ENCODE measurements at regions not wholly inside any gene's neighbourhood (a gene's known extent, or its start where the extent isn't known, plus 50 kb on each side); places are given as distances from the start of the nearest gene placed in this dataset.

DNA sequence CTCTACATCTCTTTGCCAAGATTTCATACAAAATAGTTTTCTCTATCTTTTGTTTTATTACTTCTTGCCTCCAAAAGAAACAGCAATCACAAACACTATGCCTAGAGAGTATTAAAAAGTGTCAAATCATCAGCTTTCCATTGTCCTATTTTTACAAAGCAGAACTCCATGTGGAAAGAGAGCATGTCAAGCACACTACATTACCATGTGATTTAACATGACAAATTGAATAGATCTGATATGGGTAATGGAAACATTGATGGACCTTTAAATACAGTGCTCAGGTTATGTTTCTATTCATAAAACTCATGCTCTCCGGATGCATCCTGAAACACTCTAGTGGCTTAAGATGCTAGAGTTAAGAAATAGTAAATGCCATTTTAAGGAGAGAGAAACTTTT lies 791.4 kb upstream of the CTNND2 start:
- no peaks in the 10 kb centered on the region for H3K4me1 ChIP-seq (ENCODE audit: control extremely low read depth in 1 of 4, control insufficient read depth in 4 of 4, insufficient read depth in 4 of 4, low read length in 3 of 4)
- no peak overlapping the region for H3K27ac ChIP-seq (ENCODE audit: insufficient read depth in 1 of 2, low read depth in 1 of 2, low read length in 2 of 2, poor library complexity in 1 of 2, severe bottlenecking in 2 of 2)
- CTCF ChIA-PET, result no interaction called here
- no peaks in the 10 kb centered on the region for H3K9me3 ChIP-seq (ENCODE audit: control extremely low read depth in 1 of 5, control insufficient read depth in 4 of 5, insufficient read depth in 2 of 5, low read depth in 1 of 5, low read length in 4 of 5)
- POLR2A ChIA-PET, result no interaction called here
- H3K36me3 ChIP-seq (ENCODE audit: control insufficient read depth in 4 of 4, insufficient read depth in 4 of 4, low read length in 3 of 4), result no peaks in the 10 kb centered on the region
- no peak overlapping the region for H3K4me3 ChIP-seq (ENCODE audit: control insufficient read depth in 1 of 7, extremely low read depth in 1 of 7, insufficient read depth in 4 of 7, low read depth in 2 of 7, low read length in 6 of 7)
- no peak for DNase-seq
- 100% methylated on average over 1 of the region's 1 CpG for WGBS (ENCODE audit: insufficient coverage)
- no peaks in the 10 kb centered on the region for H3K27me3 ChIP-seq (replicated peaks in 2 of 5; ENCODE audit: control insufficient read depth in 4 of 5, insufficient read depth in 5 of 5, low read length in 4 of 5)

DNA sequence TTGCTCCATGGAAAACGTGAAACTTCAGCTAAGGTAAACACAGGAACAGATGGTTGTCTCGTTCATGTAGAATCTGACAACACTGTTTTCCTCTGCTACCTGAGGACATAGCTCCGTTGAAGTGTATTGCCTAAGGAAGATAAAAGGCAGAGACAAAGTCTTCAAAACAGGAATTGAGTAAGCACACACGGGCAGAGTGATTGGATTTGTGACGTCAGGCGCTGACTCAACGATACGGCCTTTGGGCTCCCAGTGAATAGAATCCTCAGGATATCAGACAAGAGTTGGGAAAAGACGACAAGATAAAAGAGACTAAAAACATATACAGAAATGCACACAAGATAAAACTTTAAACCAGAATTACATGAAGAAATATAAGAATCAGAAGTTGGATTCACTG lies 787.1 kb upstream of the CTNND2 start:
- DNase-seq, result no peak
- H3K27ac ChIP-seq (ENCODE audit: insufficient read depth in 1 of 2, low read depth in 1 of 2, low read length in 2 of 2, poor library complexity in 1 of 2, severe bottlenecking in 2 of 2), result no peak overlapping the region
- H3K4me1 ChIP-seq (ENCODE audit: control extremely low read depth in 1 of 4, control insufficient read depth in 4 of 4, insufficient read depth in 4 of 4, low read length in 3 of 4), result no peaks in the 10 kb centered on the region
- 74% methylated on average over 8 of the region's 9 CpGs for WGBS (ENCODE audit: insufficient coverage)
- CTCF ChIA-PET, result no interaction called here
- H3K4me3 ChIP-seq (ENCODE audit: control insufficient read depth in 1 of 7, extremely low read depth in 1 of 7, insufficient read depth in 4 of 7, low read depth in 2 of 7, low read length in 6 of 7), result no peak overlapping the region
- no peaks in the 10 kb centered on the region for H3K36me3 ChIP-seq (ENCODE audit: control insufficient read depth in 4 of 4, insufficient read depth in 4 of 4, low read length in 3 of 4)
- no peaks in the 10 kb centered on the region for H3K27me3 ChIP-seq (replicated peaks in 2 of 5; ENCODE audit: control insufficient read depth in 4 of 5, insufficient read depth in 5 of 5, low read length in 4 of 5)
- no peaks in the 10 kb centered on the region for H3K9me3 ChIP-seq (ENCODE audit: control extremely low read depth in 1 of 5, control insufficient read depth in 4 of 5, insufficient read depth in 2 of 5, low read depth in 1 of 5, low read length in 4 of 5)
- POLR2A ChIA-PET, result no interaction called here

DNA sequence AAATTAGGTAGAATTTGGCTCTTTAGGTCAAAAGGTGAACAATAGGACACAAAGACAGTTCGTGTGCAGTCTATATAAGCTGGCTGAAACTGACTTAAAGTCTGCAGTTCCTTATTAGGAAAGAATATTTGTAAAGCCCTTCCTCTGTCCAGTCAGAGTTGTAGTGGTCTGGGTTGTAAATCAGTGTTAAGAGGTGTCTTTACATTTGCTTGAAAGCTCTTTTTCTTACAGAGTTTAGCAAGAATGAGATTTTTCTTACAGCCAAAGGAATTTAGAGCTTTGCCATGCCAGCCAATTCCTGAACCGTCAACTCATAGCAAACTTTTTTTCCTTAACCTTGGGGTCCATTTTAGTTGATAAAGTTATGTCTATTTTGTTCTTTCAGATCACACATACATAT lies 786.1 kb upstream of the CTNND2 start:
- WGBS (ENCODE audit: insufficient coverage), result 100% methylated on average over 1 of the region's 2 CpGs
- ChIA-PET POLR2A (no interaction called here), CTCF (no interaction called here)

DNA sequence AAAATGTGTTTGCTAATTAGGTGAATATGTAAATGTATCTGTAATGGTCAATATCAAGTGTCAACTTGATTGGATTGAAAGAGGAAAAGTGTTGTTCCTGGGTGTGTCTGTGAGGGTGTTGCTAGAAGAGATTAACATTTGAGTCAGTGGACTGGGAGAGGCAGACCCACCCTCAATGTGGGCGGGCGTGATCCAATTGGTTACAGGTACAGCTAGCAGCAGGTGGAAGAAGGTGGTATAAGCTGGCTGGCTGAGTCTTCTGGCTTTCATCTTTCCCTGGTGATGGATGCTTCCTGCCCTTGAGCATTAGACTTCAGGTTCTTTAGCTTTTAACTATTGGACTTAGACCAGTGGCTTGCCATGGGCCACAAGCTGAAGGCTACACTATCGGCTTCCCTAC lies 779.0 kb upstream of the CTNND2 start:
- DNase-seq, result no peak
- Histone ChIP-seq H3K27ac (ENCODE audit: insufficient read depth in 1 of 2, low read depth in 1 of 2, low read length in 2 of 2, poor library complexity in 1 of 2, severe bottlenecking in 2 of 2) (no peak overlapping the region), H3K9me3 (ENCODE audit: control extremely low read depth in 1 of 5, control insufficient read depth in 4 of 5, insufficient read depth in 2 of 5, low read depth in 1 of 5, low read length in 4 of 5) (no peaks in the 10 kb centered on the region), H3K4me3 (ENCODE audit: control insufficient read depth in 1 of 7, extremely low read depth in 1 of 7, insufficient read depth in 4 of 7, low read depth in 2 of 7, low read length in 6 of 7) (no peak overlapping the region), H3K4me1 (ENCODE audit: control extremely low read depth in 1 of 4, control insufficient read depth in 4 of 4, insufficient read depth in 4 of 4, low read length in 3 of 4) (no peaks in the 10 kb centered on the region), H3K27me3 (replicated peaks in 2 of 5; ENCODE audit: control insufficient read depth in 4 of 5, insufficient read depth in 5 of 5, low read length in 4 of 5) (no peaks in the 10 kb centered on the region), H3K36me3 (ENCODE audit: control insufficient read depth in 4 of 4, insufficient read depth in 4 of 4, low read length in 3 of 4) (no peaks in the 10 kb centered on the region)
- ChIA-PET CTCF (interaction anchor here (1.1 kb wide), 1 partner anchor 796 kb away, joined by 3 read pairs; no protein-coding TSS in a partner anchor), POLR2A (interaction anchor here (0.9 kb wide), 1 partner anchor 564 kb away, joined by 3 read pairs; no protein-coding TSS in a partner anchor)
- WGBS (ENCODE audit: insufficient coverage), result 89% methylated on average over 2 of the region's 3 CpGs

More for the DNA sequence above, 786.1 kb upstream of the CTNND2 start:
- no peak overlapping the region for H3K27ac ChIP-seq (ENCODE audit: insufficient read depth in 1 of 2, low read depth in 1 of 2, low read length in 2 of 2, poor library complexity in 1 of 2, severe bottlenecking in 2 of 2)
- DNase-seq, result no peak
- H3K4me3 ChIP-seq (ENCODE audit: control insufficient read depth in 1 of 7, extremely low read depth in 1 of 7, insufficient read depth in 4 of 7, low read depth in 2 of 7, low read length in 6 of 7), result no peak overlapping the region
- no peaks in the 10 kb centered on the region for H3K4me1 ChIP-seq (ENCODE audit: control extremely low read depth in 1 of 4, control insufficient read depth in 4 of 4, insufficient read depth in 4 of 4, low read length in 3 of 4)
- H3K9me3 ChIP-seq (ENCODE audit: control extremely low read depth in 1 of 5, control insufficient read depth in 4 of 5, insufficient read depth in 2 of 5, low read depth in 1 of 5, low read length in 4 of 5), result no peaks in the 10 kb centered on the region
- H3K36me3 ChIP-seq (ENCODE audit: control insufficient read depth in 4 of 4, insufficient read depth in 4 of 4, low read length in 3 of 4), result no peaks in the 10 kb centered on the region
- H3K27me3 ChIP-seq (replicated peaks in 2 of 5; ENCODE audit: control insufficient read depth in 4 of 5, insufficient read depth in 5 of 5, low read length in 4 of 5), result no peaks in the 10 kb centered on the region

DNA sequence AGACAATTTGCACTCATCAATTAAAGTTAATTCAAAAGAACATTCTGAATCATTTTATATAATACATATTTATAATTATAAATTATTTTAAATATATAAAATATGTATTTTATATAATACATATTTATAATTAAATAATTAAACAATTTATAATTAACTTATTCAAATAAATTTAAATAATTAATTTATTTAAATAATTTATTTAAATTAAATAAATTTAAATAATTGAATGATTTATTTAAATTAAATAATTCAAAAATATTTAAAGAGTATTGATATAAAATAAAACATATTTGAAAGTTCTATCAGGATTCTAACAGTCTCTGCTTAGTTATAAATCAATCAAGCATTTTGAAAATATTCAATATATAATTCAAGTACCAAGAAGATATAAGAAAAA lies 775.5 kb upstream of the CTNND2 start:
- H3K36me3 ChIP-seq (ENCODE audit: control insufficient read depth in 4 of 4, insufficient read depth in 4 of 4, low read length in 3 of 4), result no peaks in the 10 kb centered on the region
- H3K27ac ChIP-seq (ENCODE audit: insufficient read depth in 1 of 2, low read depth in 1 of 2, low read length in 2 of 2, poor library complexity in 1 of 2, severe bottlenecking in 2 of 2), result no peak overlapping the region
- ChIA-PET CTCF (no interaction called here), POLR2A (no interaction called here)
- no peak overlapping the region for H3K4me3 ChIP-seq (ENCODE audit: control insufficient read depth in 1 of 7, extremely low read depth in 1 of 7, insufficient read depth in 4 of 7, low read depth in 2 of 7, low read length in 6 of 7)
- DNase-seq, result no peak
- H3K9me3 ChIP-seq (ENCODE audit: control extremely low read depth in 1 of 5, control insufficient read depth in 4 of 5, insufficient read depth in 2 of 5, low read depth in 1 of 5, low read length in 4 of 5), result peaks cover 0 to 3% (median 0%) of the 10 kb centered on the region in 5 experiments
- no peaks in the 10 kb centered on the region for H3K4me1 ChIP-seq (ENCODE audit: control extremely low read depth in 1 of 4, control insufficient read depth in 4 of 4, insufficient read depth in 4 of 4, low read length in 3 of 4)
- no peaks in the 10 kb centered on the region for H3K27me3 ChIP-seq (replicated peaks in 2 of 5; ENCODE audit: control insufficient read depth in 4 of 5, insufficient read depth in 5 of 5, low read length in 4 of 5)

DNA sequence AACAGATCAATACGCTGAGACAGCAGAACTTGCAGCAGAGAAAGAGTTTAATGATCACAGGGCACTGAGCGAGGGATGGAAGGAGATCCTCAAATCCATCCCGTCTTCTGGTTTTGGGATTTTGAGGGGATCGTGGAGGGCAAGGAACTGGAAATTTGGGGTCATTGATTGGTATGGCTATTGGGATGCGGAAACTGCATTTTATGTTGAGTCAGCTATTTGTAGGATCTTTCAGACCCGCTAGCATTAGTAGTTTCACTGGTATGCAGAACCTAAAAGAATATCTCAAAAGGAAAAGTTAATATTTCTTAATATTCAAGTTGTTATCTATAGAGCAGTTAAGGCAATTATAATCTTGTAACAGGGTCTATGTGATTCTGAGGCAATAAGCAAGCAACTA lies 771.7 kb upstream of the CTNND2 start:
- Histone ChIP-seq H3K36me3 (ENCODE audit: control insufficient read depth in 4 of 4, insufficient read depth in 4 of 4, low read length in 3 of 4) (no peaks in the 10 kb centered on the region), H3K27ac (ENCODE audit: insufficient read depth in 1 of 2, low read depth in 1 of 2, low read length in 2 of 2, poor library complexity in 1 of 2, severe bottlenecking in 2 of 2) (no peak overlapping the region), H3K4me1 (ENCODE audit: control extremely low read depth in 1 of 4, control insufficient read depth in 4 of 4, insufficient read depth in 4 of 4, low read length in 3 of 4) (no peaks in the 10 kb centered on the region), H3K9me3 (ENCODE audit: control extremely low read depth in 1 of 5, control insufficient read depth in 4 of 5, insufficient read depth in 2 of 5, low read depth in 1 of 5, low read length in 4 of 5) (peaks cover 0 to 3% (median 0%) of the 10 kb centered on the region in 5 experiments), H3K4me3 (ENCODE audit: control insufficient read depth in 1 of 7, extremely low read depth in 1 of 7, insufficient read depth in 4 of 7, low read depth in 2 of 7, low read length in 6 of 7) (no peak overlapping the region), H3K27me3 (replicated peaks in 2 of 5; ENCODE audit: control insufficient read depth in 4 of 5, insufficient read depth in 5 of 5, low read length in 4 of 5) (no peaks in the 10 kb centered on the region)
- ChIA-PET POLR2A (no interaction called here), CTCF (no interaction called here)
- no peak for DNase-seq
- 98% methylated on average over 5 of the region's 6 CpGs for WGBS (ENCODE audit: insufficient coverage)

DNA sequence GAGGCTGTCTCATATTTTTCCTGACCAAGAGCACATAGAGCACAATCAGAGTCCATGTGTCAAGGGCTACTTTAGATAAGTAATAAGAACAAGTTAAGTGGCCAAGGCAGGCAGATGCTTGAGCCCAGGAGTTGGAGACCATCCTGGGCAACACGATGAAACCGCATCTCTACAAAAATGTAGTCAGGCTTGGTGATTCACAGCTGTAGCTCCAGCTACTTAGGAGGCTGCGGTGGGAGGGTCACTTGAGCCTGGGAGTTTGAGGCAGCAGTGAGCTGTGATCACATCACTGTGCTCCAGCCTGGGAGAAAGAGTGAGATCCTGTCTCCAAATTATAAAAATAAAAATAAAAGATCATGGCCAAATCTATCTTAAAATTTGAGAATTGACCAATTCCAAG lies 767.9 kb upstream of the CTNND2 start:
- Histone ChIP-seq H3K4me3 (ENCODE audit: control insufficient read depth in 1 of 7, extremely low read depth in 1 of 7, insufficient read depth in 4 of 7, low read depth in 2 of 7, low read length in 6 of 7) (no peak overlapping the region), H3K4me1 (ENCODE audit: control extremely low read depth in 1 of 4, control insufficient read depth in 4 of 4, insufficient read depth in 4 of 4, low read length in 3 of 4) (no peaks in the 10 kb centered on the region), H3K27ac (ENCODE audit: insufficient read depth in 1 of 2, low read depth in 1 of 2, low read length in 2 of 2, poor library complexity in 1 of 2, severe bottlenecking in 2 of 2) (no peak overlapping the region), H3K9me3 (ENCODE audit: control extremely low read depth in 1 of 5, control insufficient read depth in 4 of 5, insufficient read depth in 2 of 5, low read depth in 1 of 5, low read length in 4 of 5) (peaks cover 0 to 3% (median 0%) of the 10 kb centered on the region in 5 experiments), H3K27me3 (replicated peaks in 2 of 5; ENCODE audit: control insufficient read depth in 4 of 5, insufficient read depth in 5 of 5, low read length in 4 of 5) (no peaks in the 10 kb centered on the region), H3K36me3 (ENCODE audit: control insufficient read depth in 4 of 4, insufficient read depth in 4 of 4, low read length in 3 of 4) (no peaks in the 10 kb centered on the region)
- POLR2A ChIA-PET, result no interaction called here
- WGBS (ENCODE audit: insufficient coverage), result 100% methylated on average over 2 of the region's 3 CpGs
- no peak for DNase-seq
- CTCF ChIA-PET, result no interaction called here

Measured in common myeloid progenitor, CD34-positive (primary cell).